SK-MEL-5 (cell line): ENCODE measurements at regions not wholly inside any gene's neighbourhood (a gene's known extent, or its start where the extent isn't known, plus 50 kb on each side); places are given as distances from the start of the nearest gene placed in this dataset.
A peak's percentile ranks its signal among the peaks of the same experiment; 100 is the strongest.
"Not testable (repeated sequence)": the region's sequence is repeated elsewhere in the genome, so short reads cannot be mapped to it uniquely, and the experiment has no call there.

ENCODE experiments used
- DNase-seq: peaks from one replicate; pipeline ENCODE4 v3.0.0-alpha.2; 2016; ENCODE audit warnings: low read depth, low spot score
- in situ Hi-C: cut with HindIII; loops from 2 replicates; pipeline ENCODE4 v1.10.0; 2016; ENCODE audit warnings: low sequenced_read_pairs, high pct_unique_total_duplicates, low pct_unique_long_range_greater_than_20kb

DNA sequence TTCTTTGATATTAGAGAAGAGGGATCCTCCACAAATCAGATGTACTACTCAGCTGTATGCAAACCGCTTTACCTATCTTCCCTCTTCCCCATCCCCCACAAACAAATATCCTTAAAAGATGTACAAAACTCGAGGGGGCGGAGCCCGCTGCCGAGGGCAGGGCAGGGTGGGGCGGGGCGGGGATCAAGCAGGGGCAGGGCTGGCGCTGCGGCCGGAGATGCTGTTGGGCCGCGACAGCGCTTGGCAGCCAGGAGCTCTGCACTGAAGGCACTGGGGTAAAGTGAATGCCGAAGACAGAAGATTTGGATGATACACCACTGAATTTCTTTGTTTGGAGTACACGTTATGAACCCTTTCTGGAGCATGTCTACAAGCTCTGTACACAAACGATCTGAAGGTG lies 474.8 kb downstream of the CDH10 start:
- DNase-seq: no peak
- in situ Hi-C loops: no loop called here

DNA sequence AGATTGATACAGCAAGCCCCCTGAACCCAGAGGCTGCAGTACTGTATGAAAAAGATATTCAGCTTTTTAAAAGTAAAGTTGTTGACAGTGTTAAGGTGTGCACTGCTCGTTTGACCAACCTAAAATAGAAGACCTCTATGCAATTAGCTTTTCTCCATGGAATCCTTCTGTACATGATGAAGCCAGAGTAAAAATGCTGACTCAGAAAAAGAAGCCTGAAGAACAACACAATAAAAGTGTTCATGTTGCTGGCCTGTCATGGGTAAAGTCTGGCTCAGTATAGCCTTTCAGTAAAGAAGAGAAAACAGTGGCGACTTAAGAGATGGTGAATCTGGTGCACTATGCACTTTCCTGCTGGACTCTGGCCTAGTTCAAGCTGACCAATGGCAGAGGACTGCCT lies 473.8 kb downstream of the CDH10 start:
- DNase-seq, in situ Hi-C loops: not testable (repeated sequence)

DNA sequence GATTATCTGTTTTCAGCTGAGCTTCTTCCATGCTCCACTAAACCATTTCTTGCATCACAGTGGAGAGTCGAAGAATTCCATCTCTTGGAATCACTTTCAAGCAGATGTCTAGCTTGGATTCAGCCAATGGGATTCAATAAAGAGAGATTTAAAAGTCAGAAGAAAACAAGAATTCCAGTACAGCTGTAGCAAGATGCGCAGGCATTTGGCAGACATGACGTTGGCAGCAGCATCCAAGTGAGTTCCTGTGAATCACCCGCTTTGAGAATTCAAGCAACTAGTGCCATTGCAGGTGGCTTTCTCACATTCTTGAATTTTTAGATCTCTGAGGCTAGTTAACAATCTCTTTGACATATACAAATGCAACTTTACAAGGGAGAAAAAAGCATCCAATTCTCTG lies 467.0 kb downstream of the CDH10 start:
- in situ Hi-C loops: no loop called here

DNA sequence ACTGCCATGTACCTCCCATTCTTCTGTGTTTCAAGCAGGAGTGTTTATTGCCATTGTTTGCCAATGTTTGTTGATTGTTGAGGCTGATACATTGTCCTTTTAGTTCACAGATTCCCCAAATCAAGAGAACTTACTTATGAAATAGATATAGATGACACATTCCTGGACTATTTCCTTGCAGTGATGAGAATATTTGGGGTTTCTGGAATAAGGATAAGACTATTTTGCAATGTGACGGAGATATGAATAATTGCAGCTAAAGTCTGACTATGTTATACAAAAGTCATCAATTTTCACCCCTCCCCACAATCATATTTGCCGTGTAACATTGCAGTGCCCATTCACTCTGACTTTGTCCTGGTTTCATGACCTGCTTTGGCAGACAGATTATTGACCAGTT lies 460.8 kb downstream of the CDH10 start:
- no peak for DNase-seq
- in situ Hi-C loops: no loop called here

More for the DNA sequence above, 467.0 kb downstream of the CDH10 start:
- no peak for DNase-seq

DNA sequence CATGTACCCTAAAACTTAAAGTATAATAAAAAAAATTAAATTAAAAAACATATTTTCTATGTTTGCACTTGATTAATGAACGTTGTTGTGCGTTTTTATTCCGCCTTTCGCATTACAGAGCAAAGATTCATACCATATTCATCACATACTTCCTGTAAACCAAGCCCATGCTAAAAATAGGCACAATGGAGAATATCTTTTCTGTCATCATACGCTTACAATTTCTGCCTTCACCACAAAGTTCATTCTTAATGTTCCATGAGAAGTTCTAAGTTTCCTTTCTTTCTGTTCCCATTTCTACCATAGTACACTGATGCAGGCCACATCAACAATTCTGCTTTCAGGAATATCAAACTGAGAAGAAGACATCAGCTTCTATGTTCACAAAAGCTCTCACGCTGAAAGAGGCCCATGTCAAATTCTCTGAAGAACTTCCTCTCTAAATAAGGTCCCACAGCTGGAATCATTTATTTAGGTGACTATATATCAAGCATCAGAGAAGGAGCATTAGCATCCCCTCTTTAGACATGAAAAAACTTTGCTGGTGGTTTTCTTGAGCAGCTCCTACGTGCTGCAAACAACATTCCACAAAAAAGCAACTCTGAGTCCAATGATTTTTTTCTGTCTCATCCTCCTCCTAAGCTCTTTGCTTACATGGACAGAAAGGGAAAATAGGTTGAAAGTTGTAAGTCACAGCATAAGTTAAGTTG lies 456.4 kb downstream of the CDH10 start:
- in situ Hi-C loops: no loop called here
- DNase-seq: no peak

DNA sequence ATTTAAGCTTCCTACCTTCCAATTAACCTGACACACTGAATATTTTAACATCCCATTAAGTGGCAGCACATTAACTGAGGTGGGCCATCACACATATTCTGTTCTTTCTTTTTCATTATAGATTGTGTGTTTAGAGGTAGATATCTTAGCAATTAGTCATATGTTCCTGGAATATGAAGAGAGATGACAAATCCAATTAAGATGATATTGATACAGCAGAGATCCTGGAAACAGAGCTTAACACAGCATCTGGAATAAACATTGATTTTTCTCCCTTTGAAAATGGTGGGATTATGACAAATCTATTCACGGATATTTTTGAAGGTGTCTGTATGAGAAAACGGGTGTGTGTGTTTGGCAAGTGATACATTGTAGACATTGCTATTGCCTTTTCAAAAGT lies 448.0 kb downstream of the CDH10 start:
- no peak for DNase-seq
- in situ Hi-C loops: no loop called here

DNA sequence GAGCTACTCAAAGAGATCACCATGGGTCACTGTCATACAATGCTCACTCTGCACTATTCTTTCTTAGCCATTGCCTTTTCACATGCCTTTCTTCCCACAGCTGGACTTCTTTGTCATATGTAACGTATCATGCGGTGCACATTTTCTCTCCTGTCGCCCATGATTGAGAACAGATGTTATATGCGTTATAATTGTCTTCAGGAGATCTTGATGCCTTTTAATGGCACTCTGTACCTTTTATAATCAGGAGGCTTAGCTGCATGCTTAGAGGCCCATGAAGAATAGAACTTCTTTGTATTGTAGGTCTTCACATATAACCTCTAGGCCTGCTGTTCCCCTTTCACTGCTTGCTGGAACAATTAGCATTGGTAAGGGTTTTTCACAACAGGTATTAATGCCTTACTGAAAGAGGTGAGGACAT lies 436.1 kb downstream of the CDH10 start:
- in situ Hi-C loops: no loop called here
- DNase-seq: no peak

DNA sequence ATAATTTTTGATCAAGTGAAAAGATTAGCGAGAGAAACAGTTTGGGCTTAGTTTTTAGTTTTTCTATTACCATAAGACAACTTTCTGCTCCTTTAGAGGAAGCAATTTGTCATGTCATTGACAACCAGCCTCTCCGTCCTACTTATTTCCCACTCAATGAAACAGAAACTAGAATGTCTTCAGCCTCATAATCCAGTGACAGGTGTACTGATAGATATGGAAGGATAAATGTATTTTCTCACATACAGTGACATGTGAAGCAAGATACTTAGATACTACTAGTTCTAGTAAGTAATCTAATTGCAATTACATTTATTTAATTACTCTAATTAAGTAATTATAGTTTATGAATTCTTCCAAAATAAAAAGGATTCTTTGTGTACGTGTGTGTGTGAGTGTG lies 429.7 kb downstream of the CDH10 start:
- in situ Hi-C loops: no loop called here
- DNase-seq: no peak

DNA sequence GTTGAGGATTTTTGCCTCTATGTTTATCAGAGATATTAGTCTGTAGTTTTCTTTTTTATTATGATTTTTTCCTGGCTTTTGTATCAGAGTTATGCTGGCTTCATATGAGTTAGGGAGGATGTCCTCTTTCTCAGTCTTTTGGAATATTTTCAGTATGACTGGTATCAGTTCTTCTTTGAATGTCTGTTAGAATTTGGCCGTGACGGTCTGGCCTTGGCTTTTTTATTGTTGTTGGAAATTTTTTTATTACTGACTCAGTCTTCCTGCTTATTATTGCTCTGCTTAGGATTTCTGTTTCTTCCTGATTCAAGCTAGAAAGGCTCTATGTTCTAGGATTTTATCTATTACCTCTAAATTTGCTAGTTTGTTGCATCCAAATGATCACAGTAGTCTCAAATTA lies 421.9 kb downstream of the CDH10 start:
- in situ Hi-C loops: no loop called here
- no peak for DNase-seq

DNA sequence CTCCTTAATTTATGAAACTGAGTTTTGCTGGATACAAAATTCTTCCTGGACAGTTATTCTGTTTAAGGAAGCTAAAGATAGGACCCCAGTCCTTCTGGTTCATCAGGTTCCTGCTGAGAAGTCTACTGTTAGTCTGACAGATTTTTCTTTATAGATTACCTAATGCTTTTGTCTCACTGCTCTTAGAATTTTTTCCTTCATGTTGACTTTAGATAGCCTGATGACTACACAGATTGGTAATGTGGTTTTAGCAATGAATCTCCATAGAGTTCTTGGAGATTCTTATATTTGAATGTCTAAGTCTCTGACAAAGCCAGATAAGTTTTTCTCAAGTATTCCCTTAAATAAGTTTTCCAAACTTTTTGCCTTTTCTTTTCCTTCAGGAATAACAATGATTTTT lies 419.7 kb downstream of the CDH10 start:
- in situ Hi-C loops: no loop called here
- DNase-seq: no peak

DNA sequence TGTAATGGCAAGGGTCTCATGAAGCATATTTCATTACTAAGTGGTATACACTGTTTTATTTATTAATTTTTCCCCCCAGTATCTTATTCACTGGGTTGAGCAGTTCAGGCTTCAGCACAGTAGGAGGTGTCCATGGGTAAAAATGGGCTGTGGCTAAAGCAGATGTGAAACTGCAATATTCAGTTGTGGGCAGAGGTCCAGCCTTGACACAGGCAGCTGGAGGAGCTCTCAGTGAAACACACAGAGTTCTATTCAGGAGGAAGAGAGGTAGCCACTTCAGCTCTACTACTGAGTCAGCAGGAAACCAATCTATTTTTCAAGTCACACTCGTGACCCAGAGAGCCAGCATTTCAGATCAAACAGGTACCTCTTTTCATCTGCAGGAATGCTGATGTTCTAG lies 418.3 kb downstream of the CDH10 start:
- in situ Hi-C loops: no loop called here
- DNase-seq: no peak

DNA sequence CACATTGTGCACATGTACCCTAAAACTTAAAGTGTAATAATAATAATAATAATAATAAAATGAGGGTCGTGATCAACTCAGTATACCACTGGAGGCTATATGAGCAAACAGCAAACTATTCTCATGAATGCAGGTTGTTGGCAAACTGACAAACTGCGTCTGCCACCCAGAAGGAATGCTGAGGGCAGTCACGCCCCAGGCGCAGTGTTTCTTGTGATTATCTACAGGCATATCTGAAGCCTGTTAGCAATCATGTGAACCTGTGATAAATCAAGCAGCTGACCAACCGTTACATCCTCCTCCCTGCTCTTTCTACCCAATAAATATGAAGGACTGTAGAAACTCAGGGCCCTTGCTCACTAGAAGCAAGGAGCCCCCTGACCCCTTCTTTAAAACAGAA lies 416.9 kb downstream of the CDH10 start:
- in situ Hi-C loops, DNase-seq: not testable (repeated sequence)

DNA sequence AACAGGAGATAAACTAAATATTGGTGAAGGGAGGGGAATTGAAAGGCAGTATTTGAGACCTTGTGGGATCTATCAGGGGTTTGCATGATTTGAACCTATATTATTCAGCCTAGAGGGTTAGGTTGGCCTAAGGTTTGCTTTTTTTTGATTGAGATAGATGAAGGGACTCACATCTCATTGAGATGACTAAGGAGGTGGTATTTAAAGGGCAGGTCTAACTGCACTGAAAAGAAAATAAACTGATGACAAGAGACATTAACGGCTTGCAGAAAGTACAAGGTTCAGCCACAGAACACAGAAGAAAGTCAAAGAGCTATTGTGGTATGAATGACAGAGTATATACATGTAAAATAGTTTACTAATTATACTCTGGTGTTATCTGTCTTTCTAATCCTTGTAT lies 412.7 kb downstream of the CDH10 start:
- in situ Hi-C loops: no loop called here

DNA sequence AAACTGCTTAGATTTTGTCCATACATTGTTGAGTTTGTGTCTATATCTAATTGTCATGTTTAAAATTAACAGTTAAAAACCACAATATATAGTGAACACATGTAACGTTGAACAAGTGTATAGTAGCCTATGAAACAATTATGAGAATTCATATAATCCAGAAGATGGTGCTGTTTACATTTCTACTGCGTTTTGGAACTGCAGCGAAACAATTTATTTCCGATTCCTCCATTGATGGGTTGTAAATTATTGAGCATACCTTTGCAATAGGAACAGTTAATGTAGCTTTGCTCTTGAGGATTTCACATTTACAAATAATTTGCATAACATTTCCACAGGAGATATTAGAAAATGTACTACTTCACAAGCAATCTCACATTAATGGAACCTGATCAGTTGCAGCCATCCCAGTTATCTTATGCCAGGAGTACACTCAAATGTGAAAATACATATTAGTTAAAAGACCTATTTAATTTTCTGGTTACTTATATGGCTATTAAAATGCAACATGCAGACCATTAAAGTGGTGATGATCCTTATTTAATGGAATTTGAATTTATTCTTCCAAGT lies 411.8 kb downstream of the CDH10 start:
- DNase-seq: peak; percentile 47
- in situ Hi-C loops: no loop called here

More for the DNA sequence above, 412.7 kb downstream of the CDH10 start:
- no peak for DNase-seq

DNA sequence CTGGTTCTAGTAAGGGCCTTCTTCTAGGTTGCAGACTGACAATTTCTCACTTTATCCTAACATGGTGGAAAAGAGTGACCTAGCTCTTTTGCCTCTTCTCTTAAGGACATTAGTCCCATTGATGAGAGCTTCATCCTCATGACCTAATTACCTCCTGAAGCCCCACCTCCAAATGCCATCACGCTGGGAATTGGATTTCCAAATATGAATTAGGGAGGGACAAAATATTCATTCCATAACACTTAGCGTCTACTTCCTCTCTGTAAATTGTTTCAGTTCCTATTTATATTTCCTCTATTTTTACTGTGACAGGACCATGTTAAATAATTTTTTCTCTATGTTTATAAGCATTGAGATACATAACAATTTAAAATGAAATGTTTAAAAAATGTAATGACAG lies 408.8 kb downstream of the CDH10 start:
- in situ Hi-C loops: no loop called here

DNA sequence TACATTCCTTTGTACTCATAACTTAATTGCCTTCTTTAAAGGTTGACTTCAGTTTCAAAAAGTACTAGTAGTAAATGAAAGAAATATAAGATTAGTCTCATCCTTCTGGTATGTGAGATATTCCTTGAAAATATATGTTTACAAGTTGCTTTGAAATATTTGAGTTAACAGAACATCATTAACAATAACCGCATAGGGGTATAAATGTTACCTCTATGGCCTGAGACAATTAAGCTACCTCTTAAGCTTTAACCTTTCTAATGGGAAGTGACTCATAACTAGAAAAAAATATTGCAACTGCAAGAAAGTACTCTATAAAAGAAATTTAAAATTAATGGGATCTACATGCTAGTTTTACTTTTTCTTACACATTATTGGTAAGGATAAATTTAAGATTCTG lies 399.0 kb downstream of the CDH10 start:
- DNase-seq: no peak
- in situ Hi-C loops: no loop called here

More for the DNA sequence above, 408.8 kb downstream of the CDH10 start:
- DNase-seq: no peak

DNA sequence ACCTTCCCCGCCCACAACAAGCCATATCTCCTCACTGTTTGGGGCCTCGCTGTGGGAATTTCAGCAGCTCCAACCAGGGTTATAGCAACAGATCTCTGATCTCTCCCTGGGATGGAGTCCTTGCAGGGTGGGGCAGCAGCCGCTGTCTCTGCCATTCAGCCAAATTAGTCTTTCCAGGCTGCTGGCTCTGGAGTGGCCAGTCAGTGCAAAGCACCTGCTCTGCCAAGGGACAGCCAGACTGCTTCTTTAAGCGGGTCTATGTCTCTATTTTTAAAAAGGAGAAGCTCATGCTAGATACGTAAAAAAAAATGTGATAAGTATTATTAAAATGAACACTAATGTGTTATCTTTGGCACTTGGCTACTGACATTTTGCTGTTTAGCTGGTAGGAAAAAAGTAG lies 380.2 kb downstream of the CDH10 start:
- DNase-seq: no peak
- in situ Hi-C loops: no loop called here

DNA sequence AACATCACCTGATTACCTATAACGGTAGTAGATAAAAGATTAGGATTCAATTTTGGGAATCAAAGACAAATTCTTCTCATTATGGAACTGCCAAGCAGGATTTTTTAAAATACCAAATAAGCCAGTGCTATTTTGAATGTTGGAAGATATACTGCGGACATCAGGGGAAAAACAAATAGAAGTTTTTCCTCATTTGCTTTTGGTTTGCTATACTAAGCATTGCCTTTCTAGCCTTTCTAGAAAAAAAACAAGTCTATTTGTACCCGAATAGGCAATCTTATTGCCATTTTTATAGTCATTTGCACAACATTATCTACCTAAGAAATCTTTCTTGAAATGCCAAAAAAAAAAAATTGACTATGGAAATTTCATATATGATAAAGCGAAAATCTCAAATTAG lies 379.5 kb downstream of the CDH10 start:
- in situ Hi-C loops: no loop called here
- no peak for DNase-seq

DNA sequence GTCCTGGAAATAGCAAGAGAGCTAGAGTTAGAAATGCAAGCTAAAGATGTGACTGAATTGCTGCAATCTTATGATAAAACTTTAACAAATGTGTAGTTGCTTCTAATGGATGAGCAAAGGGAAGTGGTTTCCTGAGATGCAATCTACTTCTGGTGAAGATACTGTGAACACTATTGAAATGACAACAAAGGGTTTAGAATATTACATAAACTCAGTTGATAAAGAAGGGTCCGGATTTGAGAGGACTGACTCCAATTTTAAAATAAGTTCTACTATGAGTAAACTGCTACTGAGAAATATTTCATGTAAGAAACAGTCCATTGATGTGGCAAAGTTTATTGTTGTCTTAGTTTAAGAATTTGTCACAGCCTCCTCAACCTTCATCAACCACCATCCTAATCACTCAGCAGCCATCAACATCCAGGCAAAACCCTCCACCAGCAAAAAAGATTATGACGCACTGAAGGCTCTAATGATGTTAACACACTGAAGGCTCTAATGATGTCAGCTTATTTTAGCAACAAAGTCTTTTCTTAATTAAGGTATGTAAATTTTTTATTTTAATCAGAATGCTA lies 376.2 kb downstream of the CDH10 start:
- no peak for DNase-seq
- in situ Hi-C loops: no loop called here
